HepG2 (cell line): ENCODE measurements at regions not wholly inside any gene's neighbourhood (a gene's known extent, or its start where the extent isn't known, plus 50 kb on each side); places are given as distances from the start of the nearest gene placed in this dataset.

Source experiments
- ATAC-seq: fragments of 200-7000 bp; cut with Tn5 transposase; 3 replicates; pipeline ENCODE4 v1.9.1; 2020; ENCODE audit warnings: mild to moderate bottlenecking, moderate library complexity
- BruUV-seq: library from RNA; stranded (reverse); fragments of 400-500 nt; replicated peaks from 2 replicates; lab custom pipeline; 2021; lab: Mats Ljungman, UMichigan
- CTCF ChIA-PET: fragments of 300-600 bp; formaldehyde crosslinking; extraction: SDS; loops from one replicate; lab custom pipeline; 2021; ENCODE audit warnings: low total read pairs, inconsistent platforms, low intra/inter-chr PET ratio; lab: Yijun Ruan, JAX
- POLR2A ChIA-PET: fragments of 350-600 bp; sonication (Branson Sonifier 250); formaldehyde crosslinking; loops from one replicate; lab custom pipeline; 2020; ENCODE audit warnings: antibody characterized with exemption, inconsistent platforms; lab: Yijun Ruan, JAX
- DNase-seq: peaks from one replicate; pipeline ENCODE4 v3.0.0-alpha.2; 2015; ENCODE audit warnings: low spot score
- FAIRE-seq: peaks from 3 replicates; lab custom pipeline; 2011; peaks lifted over from hg19 to GRCh38; lab: Jason Lieb, UNC
- H2AFZ ChIP-seq: one replicate; pipeline ENCODE4 v1.6.1; 2011; ENCODE audit warnings: low read length, inconsistent platforms
- H3K27ac ChIP-seq: fragments of 300-600 bp; 3 replicates; pipeline ENCODE4 v1.8.0; 2011; ENCODE audit warnings: mixed run types, mild to moderate bottlenecking, mixed read lengths, low read length, inconsistent platforms; ENCODE audit not compliant: insufficient read depth; ENCODE audit errors: extremely low read length
- H3K27me3 ChIP-seq, 2 experiments: fragments of 200-600 bp in 1 of 2; 2 replicates in 1 of 2; 3 replicates in 1 of 2; pipeline versions ENCODE4 v1.6.0 to v1.8.0; 2011; ENCODE audit warnings: low read length in 2 of 2, mild to moderate bottlenecking in 2 of 2, moderate library complexity in 2 of 2, inconsistent platforms in 1 of 2; ENCODE audit not compliant: insufficient read depth in 2 of 2, control insufficient read depth in 1 of 2
- H3K36me3 ChIP-seq, 2 experiments: fragments of 200-600 bp in 1 of 2; replicated peaks in 1 of 2; 2 replicates in 1 of 2; 3 replicates in 1 of 2; pipeline versions ENCODE4 v1.5.1 to v1.8.0; 2011; ENCODE audit warnings: low read length in 2 of 2, inconsistent platforms in 1 of 2; ENCODE audit not compliant: insufficient read depth in 2 of 2, control insufficient read depth in 1 of 2
- H3K4me1 ChIP-seq: 2 replicates; pipeline ENCODE4 v1.5.1; 2012; ENCODE audit warnings: low read length, inconsistent platforms; ENCODE audit not compliant: insufficient read depth
- H3K4me2 ChIP-seq: 2 replicates; pipeline ENCODE4 v1.6.0; 2011; ENCODE audit warnings: low read depth, low read length, inconsistent platforms
- H3K4me3 ChIP-seq, 3 experiments: fragments of 200-600 bp in 1 of 3; sonication (generic), shearing (Covaris generic) in 1 of 3; replicated peaks in 1 of 3; 2 replicates each; pipeline ENCODE4 v1.5.1; 2011 to 2016; ENCODE audit warnings: low read length in 3 of 3, inconsistent platforms in 2 of 3, low read depth in 2 of 3, mild to moderate bottlenecking in 2 of 3, control low read depth in 1 of 3, mixed read lengths in 1 of 3; ENCODE audit not compliant: insufficient read depth in 1 of 3
- H3K79me2 ChIP-seq: one replicate; pipeline ENCODE4 v1.6.1; 2011; ENCODE audit warnings: low read length, inconsistent platforms; ENCODE audit not compliant: insufficient read depth
- H3K9ac ChIP-seq: 2 replicates; pipeline ENCODE4 v1.6.0; 2011; ENCODE audit warnings: mild to moderate bottlenecking, low read depth, low read length, inconsistent platforms; ENCODE audit not compliant: insufficient read depth
- H3K9me3 ChIP-seq: 2 replicates; pipeline ENCODE4 v1.5.1; 2012; ENCODE audit warnings: mild to moderate bottlenecking, low read length
- H4K20me1 ChIP-seq: 2 replicates; pipeline ENCODE4 v1.6.0; 2011; ENCODE audit warnings: inconsistent platforms, mild to moderate bottlenecking, low read length, moderate library complexity; ENCODE audit not compliant: insufficient read depth
- ARID2 ChIP-seq: sonication (generic); formaldehyde crosslinking; IDR thresholded peaks from 2 replicates; pipeline ENCODE4 v1.8.1; 2022; ENCODE audit warnings: mild to moderate bottlenecking, missing genetic modification reagents, borderline replicate concordance
- DDIT3 ChIP-seq: sonication (generic); formaldehyde crosslinking; IDR thresholded peaks from 2 replicates; pipeline ENCODE4 v1.4.0; 2020; ENCODE audit warnings: mild to moderate bottlenecking, missing genetic modification reagents
- IKZF5 ChIP-seq: IDR thresholded peaks from 2 replicates; pipeline ENCODE4 v1.6.1; 2018; ENCODE audit warnings: missing genetic modification reagents, mild to moderate bottlenecking, missing compliant biosample characterization
- IRF1 ChIP-seq: sonication (generic); formaldehyde crosslinking; IDR thresholded peaks from 2 replicates; pipeline ENCODE4 v1.4.0; 2020; ENCODE audit warnings: low read depth, mild to moderate bottlenecking, missing genetic modification reagents
- JUND ChIP-seq: sonication (generic); formaldehyde crosslinking; IDR thresholded peaks from 2 replicates; pipeline ENCODE4 v1.8.0; 2022; ENCODE audit warnings: mild to moderate bottlenecking, missing genetic modification reagents
- NR2F1 ChIP-seq, 2 experiments: fragments of 450-650 bp in 1 of 2; formaldehyde crosslinking in 1 of 2; IDR thresholded peaks; 2 replicates each; pipeline versions ENCODE4 v1.5.0 to v1.6.1; 2016 to 2020; ENCODE audit warnings: mild to moderate bottlenecking in 1 of 2, missing compliant biosample characterization in 1 of 2, missing genetic modification reagents in 1 of 2, moderate library complexity in 1 of 2
- PRDM15 ChIP-seq: sonication (generic); formaldehyde crosslinking; IDR thresholded peaks from 2 replicates; pipeline ENCODE4 v1.4.0; 2020; ENCODE audit warnings: missing genetic modification reagents
- TEF ChIP-seq: sonication (generic); formaldehyde crosslinking; IDR thresholded peaks from 2 replicates; pipeline ENCODE4 v1.5.0; 2020; ENCODE audit warnings: missing genetic modification reagents
- WIZ ChIP-seq: sonication (generic); formaldehyde crosslinking; IDR thresholded peaks from 2 replicates; pipeline ENCODE4 v1.5.1; 2020; ENCODE audit warnings: mild to moderate bottlenecking, missing genetic modification reagents
- ZNF207 ChIP-seq: fragments of 450-650 bp; IDR thresholded peaks from 2 replicates; pipeline ENCODE4 v1.6.1; 2016; ENCODE audit warnings: antibody characterized with exemption, borderline replicate concordance
- ZNF331 ChIP-seq: sonication (generic); formaldehyde crosslinking; IDR thresholded peaks from 2 replicates; pipeline ENCODE4 v1.4.0; 2020; ENCODE audit warnings: missing genetic modification reagents
- ZNF552 ChIP-seq: sonication (generic); formaldehyde crosslinking; IDR thresholded peaks from 2 replicates; pipeline ENCODE4 v1.9.0; 2022; ENCODE audit warnings: missing genetic modification reagents, mild to moderate bottlenecking, borderline replicate concordance
- ZNF597 ChIP-seq: sonication (generic); formaldehyde crosslinking; IDR thresholded peaks from 2 replicates; pipeline ENCODE4 v1.5.0; 2020; ENCODE audit warnings: missing genetic modification reagents
- ZNF737 ChIP-seq: sonication (generic); formaldehyde crosslinking; IDR thresholded peaks from 2 replicates; pipeline ENCODE4 v1.5.0; 2020; ENCODE audit warnings: missing genetic modification reagents, mild to moderate bottlenecking, borderline replicate concordance
- ZNF790 ChIP-seq: sonication (generic); formaldehyde crosslinking; IDR thresholded peaks from 2 replicates; pipeline ENCODE4 v1.8.0; 2022; ENCODE audit warnings: missing genetic modification reagents, mild to moderate bottlenecking, borderline replicate concordance
- ZNF883 ChIP-seq: sonication (generic); formaldehyde crosslinking; IDR thresholded peaks from 2 replicates; pipeline ENCODE4 v1.5.1; 2020; ENCODE audit warnings: mild to moderate bottlenecking, missing genetic modification reagents; ENCODE audit errors: not compliant biosample characterization
- ZNF891 ChIP-seq: sonication (generic); formaldehyde crosslinking; IDR thresholded peaks from 2 replicates; pipeline ENCODE4 v1.5.0; 2020; ENCODE audit warnings: mild to moderate bottlenecking, missing genetic modification reagents
- WGBS: methylation state at CpG from one replicate; pipeline ENCODE4 v1.1.6; 2017; ENCODE audit warnings: low lambda C conversion rate; 5-methylcytosine and 5-hydroxymethylcytosine counted together
- in situ Hi-C: cut with HindIII; loops from 2 replicates; pipeline ENCODE4 v1.10.0; 2017; ENCODE audit warnings: low pct_unique_long_range_greater_than_20kb; ENCODE audit not compliant: extremely low pct_ligation_motif_present
- intact Hi-C: fragments of 100-400 bp; cut with micrococcal nuclease; formaldehyde crosslinking; loops from one replicate; pipeline ENCODE4 v1.10.0; 2022; ENCODE audit not compliant: unreplicated experiment

- BruUV-seq = no TSS peak
- DNase-seq = no peak
- CTCF ChIA-PET = no interaction called here
- no peak for TF ChIP-seq ZNF883
- TF ChIP-seq NR2F1 (CRISPR knock-in tag; IDR thresholded peaks at IDR 0.05) = no peak
- TF ChIP-seq ZNF207 = no peak
- no peak for TF ChIP-seq WIZ (CRISPR knock-in tag)
- TF ChIP-seq IKZF5 = no peak
- no peak for TF ChIP-seq ZNF331
- TF ChIP-seq ZNF597 (CRISPR knock-in tag) = no peak
- TF ChIP-seq JUND (CRISPR knock-in tag) = no peak
- TF ChIP-seq ZNF891 (CRISPR knock-in tag) = no peak
- TF ChIP-seq DDIT3 (CRISPR knock-in tag) = no peak
- no peak for TF ChIP-seq ZNF737 (CRISPR knock-in tag)
- TF ChIP-seq ZNF552 = no peak
- no peak for TF ChIP-seq PRDM15 (CRISPR knock-in tag)
- no peak for TF ChIP-seq ZNF790 (CRISPR knock-in tag)
- no peak for TF ChIP-seq IRF1
- TF ChIP-seq ARID2 (CRISPR knock-in tag) = no peak
- no peak for TF ChIP-seq TEF
These were observed 243.6 kb upstream of the PODXL start for GRCh38 chr7:131800008-131800407.

More at GRCh38 chr7:131800008-131800407, 243.6 kb upstream of the PODXL start:
- WGBS = 3% methylated on average over 4 of the region's 6 CpGs
- H3K27me3 ChIP-seq = peaks cover 2 to 9% of the 10 kb centered on the region in 2 experiments; a peak in 1 of 5 replicates
- no peaks in the 10 kb centered on the region for H3K79me2 ChIP-seq
- H3K4me2 ChIP-seq = no peak overlapping the region
- POLR2A ChIA-PET = no interaction called here
- no peak overlapping the region for H3K9ac ChIP-seq
- ATAC-seq (no peak), FAIRE-seq (no peak)
- no peaks in the 10 kb centered on the region for H3K9me3 ChIP-seq
- H3K36me3 ChIP-seq = no peaks in the 10 kb centered on the region
- no peaks in the 10 kb centered on the region for H3K4me1 ChIP-seq
- no peak overlapping the region for H2AFZ ChIP-seq
- no peak overlapping the region for H3K4me3 ChIP-seq
- no peak overlapping the region for H3K27ac ChIP-seq
- H4K20me1 ChIP-seq = no peaks in the 10 kb centered on the region
- in situ Hi-C loops = no loop called here
- intact Hi-C loops = no loop called here
